GM23338 (cell line): ENCODE measurements at regions not wholly inside any gene's neighbourhood (a gene's known extent, or its start where the extent isn't known, plus 50 kb on each side); places are given as distances from the start of the nearest gene placed in this dataset.

Experiments used
- CTCF ChIP-seq, 2 experiments: fragments of 200-600 bp in 1 of 2; sonication (generic) in 1 of 2; conservative IDR thresholded peaks; 2 replicates each; pipeline versions ENCODE4 v1.5.1 to v1.6.1; 2016 to 2017; ENCODE audit warnings: antibody characterized with exemption in 2 of 2, low read depth in 2 of 2, mild to moderate bottlenecking in 2 of 2, moderate library complexity in 1 of 2
- EZH2 ChIP-seq: fragments of 200-600 bp; sonication (generic); IDR thresholded peaks from one replicate; pipeline ENCODE4 v1.8.0; 2017; ENCODE audit warnings: antibody characterized with exemption, mild to moderate bottlenecking, low read depth; ENCODE audit not compliant: unreplicated experiment
- REST ChIP-seq: IDR thresholded peaks from one replicate; pipeline ENCODE4 v1.6.1; 2018; ENCODE audit warnings: antibody characterized with exemption; ENCODE audit not compliant: unreplicated experiment

- TF ChIP-seq CTCF (conservative IDR thresholded peaks at IDR 0.05; ENCODE audit: low read depth in 2 of 2) (no peak), REST (no peak), EZH2 (no peak)
Observed at GRCh38 chr5:10876006-10876744, 115.1 kb upstream of the DAP start.
